ENCODE measurements at regions not wholly inside any gene's neighbourhood (a gene's known extent, or its start where the extent isn't known, plus 50 kb on each side); places are given as distances from the start of the nearest gene placed in this dataset.

- Histone ChIP-seq H2AFZ (ENCODE audit: low read length) (no peak overlapping the region), H3K9me3 (ENCODE audit: insufficient read depth, low read depth, low read length) (peaks cover 13% of the 10 kb centered on the region; the same call in 1 of the 2 replicates), H3K27me3 (ENCODE audit: insufficient read depth, low read length, poor library complexity, severe bottlenecking) (no peaks in the 10 kb centered on the region), H3K4me1 (ENCODE audit: insufficient read depth, low read length, poor library complexity, severe bottlenecking) (peaks cover 72% of the 10 kb centered on the region), H3K9ac (ENCODE audit: low read depth, low read length, poor library complexity, severe bottlenecking) (no peak overlapping the region), H3F3A (ENCODE audit: low read depth) (no peaks in the 10 kb centered on the region; the same call in 1 of the 2 replicates), H3K36me3 (ENCODE audit: insufficient read depth, low read length) (no peaks in the 10 kb centered on the region), H3K79me2 (ENCODE audit: insufficient read depth, low read length) (no peaks in the 10 kb centered on the region), H4K20me1 (ENCODE audit: insufficient read depth, low read length, poor library complexity, severe bottlenecking) (no peaks in the 10 kb centered on the region), H3K4me2 (ENCODE audit: low read depth, low read length, poor library complexity, severe bottlenecking) (no peak overlapping the region), H3K9me2 (replicated peaks; ENCODE audit: low read depth, low read length) (no peaks in the 10 kb centered on the region), H3K4me3 (ENCODE audit: low read length, poor library complexity, severe bottlenecking) (no peak overlapping the region)
- TF ChIP-seq EZH2phosphoT487 (IDR thresholded peaks at IDR 0.05; ENCODE audit: borderline replicate concordance) (no peak), CTCF (conservative IDR thresholded peaks at IDR 0.05; ENCODE audit: low read length) (no peak)
These were observed 384.4 kb downstream of the RSL24D1 start for GRCh38 chr15:54812383-54812782.

- Histone ChIP-seq H3K9ac (ENCODE audit: low read depth, low read length, poor library complexity, severe bottlenecking) (no peak overlapping the region), H3K4me3 (ENCODE audit: low read length, poor library complexity, severe bottlenecking) (no peak overlapping the region), H2AFZ (ENCODE audit: low read length) (no peak overlapping the region; the same call in 1 of the 2 replicates), H3K79me2 (ENCODE audit: insufficient read depth, low read length) (no peaks in the 10 kb centered on the region), H3K36me3 (ENCODE audit: insufficient read depth, low read length) (no peaks in the 10 kb centered on the region), H3F3A (ENCODE audit: low read depth) (no peaks in the 10 kb centered on the region; the same call in 1 of the 2 replicates), H3K9me3 (ENCODE audit: insufficient read depth, low read depth, low read length) (peaks cover 13% of the 10 kb centered on the region; the same call in 1 of the 2 replicates), H3K4me2 (ENCODE audit: low read depth, low read length, poor library complexity, severe bottlenecking) (peak overlapping the region; percentile 18), H3K4me1 (ENCODE audit: insufficient read depth, low read length, poor library complexity, severe bottlenecking) (peaks cover 54% of the 10 kb centered on the region), H4K20me1 (ENCODE audit: insufficient read depth, low read length, poor library complexity, severe bottlenecking) (no peaks in the 10 kb centered on the region), H3K9me2 (replicated peaks; ENCODE audit: low read depth, low read length) (no peaks in the 10 kb centered on the region), H3K27me3 (ENCODE audit: insufficient read depth, low read length, poor library complexity, severe bottlenecking) (no peaks in the 10 kb centered on the region)
- TF ChIP-seq CTCF (conservative IDR thresholded peaks at IDR 0.05; ENCODE audit: low read length): no peak
- no peak for TF ChIP-seq EZH2phosphoT487 (IDR thresholded peaks at IDR 0.05; ENCODE audit: borderline replicate concordance)
These were observed 386.2 kb downstream of the RSL24D1 start for GRCh38 chr15:54810496-54810895.

- H3K4me2 ChIP-seq (ENCODE audit: low read depth, low read length, poor library complexity, severe bottlenecking): peak overlapping the region; percentile 18
- H3K4me3 ChIP-seq (ENCODE audit: low read length, poor library complexity, severe bottlenecking): no peak overlapping the region
- no peaks in the 10 kb centered on the region for H4K20me1 ChIP-seq (ENCODE audit: insufficient read depth, low read length, poor library complexity, severe bottlenecking)
- H3K27me3 ChIP-seq (ENCODE audit: insufficient read depth, low read length, poor library complexity, severe bottlenecking): no peaks in the 10 kb centered on the region
- H3K9me3 ChIP-seq (ENCODE audit: insufficient read depth, low read depth, low read length): peaks cover 13% of the 10 kb centered on the region; the same call in 1 of the 2 replicates
- H3K9ac ChIP-seq (ENCODE audit: low read depth, low read length, poor library complexity, severe bottlenecking): no peak overlapping the region
- H3K36me3 ChIP-seq (ENCODE audit: insufficient read depth, low read length): no peaks in the 10 kb centered on the region
- no peaks in the 10 kb centered on the region for H3K9me2 ChIP-seq (replicated peaks; ENCODE audit: low read depth, low read length)
- H3K4me1 ChIP-seq (ENCODE audit: insufficient read depth, low read length, poor library complexity, severe bottlenecking): peaks cover 51% of the 10 kb centered on the region
- TF ChIP-seq EZH2phosphoT487 (IDR thresholded peaks at IDR 0.05; ENCODE audit: borderline replicate concordance) (no peak), CTCF (conservative IDR thresholded peaks at IDR 0.05; ENCODE audit: low read length) (no peak)
- H2AFZ ChIP-seq (ENCODE audit: low read length): no peak overlapping the region; the same call in 1 of the 2 replicates
- no peaks in the 10 kb centered on the region for H3K79me2 ChIP-seq (ENCODE audit: insufficient read depth, low read length)
- H3F3A ChIP-seq (ENCODE audit: low read depth): no peaks in the 10 kb centered on the region; the same call in 1 of the 2 replicates
These were observed 386.7 kb downstream of the RSL24D1 start for GRCh38 chr15:54810031-54810430.

Measured in Loucy (cell line).